ENCODE measurements at regions not wholly inside any gene's neighbourhood (a gene's known extent, or its start where the extent isn't known, plus 50 kb on each side); places are given as distances from the start of the nearest gene placed in this dataset.

- intact Hi-C loops (cut with micrococcal nuclease): no loop called here
- POLR2A ChIA-PET: no interaction called here
Measured at GRCh38 chr17:22654447-22654846, 962.1 kb downstream of the KCNJ18 start.

GRCh38 chr17:22669721-22670120, 977.4 kb downstream of the KCNJ18 start:
- ChIA-PET POLR2A (no interaction called here), CTCF (no interaction called here)
- H3K27ac Mint-ChIP-seq: no peak overlapping the region
- intact Hi-C loops (cut with micrococcal nuclease): no loop called here
- no peaks in the 10 kb centered on the region for H3K4me1 Mint-ChIP-seq (ENCODE audit: low read depth)
- ATAC-seq (no peak), DNase-seq (no peak)
- H3K27me3 Mint-ChIP-seq: no peaks in the 10 kb centered on the region
- TF ChIP-seq, protein P1, sequence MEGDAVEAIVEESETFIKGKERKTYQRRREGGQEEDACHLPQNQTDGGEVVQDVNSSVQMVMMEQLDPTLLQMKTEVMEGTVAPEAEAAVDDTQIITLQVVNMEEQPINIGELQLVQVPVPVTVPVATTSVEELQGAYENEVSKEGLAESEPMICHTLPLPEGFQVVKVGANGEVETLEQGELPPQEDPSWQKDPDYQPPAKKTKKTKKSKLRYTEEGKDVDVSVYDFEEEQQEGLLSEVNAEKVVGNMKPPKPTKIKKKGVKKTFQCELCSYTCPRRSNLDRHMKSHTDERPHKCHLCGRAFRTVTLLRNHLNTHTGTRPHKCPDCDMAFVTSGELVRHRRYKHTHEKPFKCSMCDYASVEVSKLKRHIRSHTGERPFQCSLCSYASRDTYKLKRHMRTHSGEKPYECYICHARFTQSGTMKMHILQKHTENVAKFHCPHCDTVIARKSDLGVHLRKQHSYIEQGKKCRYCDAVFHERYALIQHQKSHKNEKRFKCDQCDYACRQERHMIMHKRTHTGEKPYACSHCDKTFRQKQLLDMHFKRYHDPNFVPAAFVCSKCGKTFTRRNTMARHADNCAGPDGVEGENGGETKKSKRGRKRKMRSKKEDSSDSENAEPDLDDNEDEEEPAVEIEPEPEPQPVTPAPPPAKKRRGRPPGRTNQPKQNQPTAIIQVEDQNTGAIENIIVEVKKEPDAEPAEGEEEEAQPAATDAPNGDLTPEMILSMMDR (IDR thresholded peaks at IDR 0.05): no peak
- no peak overlapping the region for H3K4me3 Mint-ChIP-seq
- peaks cover 6% of the 10 kb centered on the region for H3K9me3 Mint-ChIP-seq
- no peaks in the 10 kb centered on the region for H3K36me3 Mint-ChIP-seq (ENCODE audit: low read depth)

More at GRCh38 chr17:22654447-22654846, 962.1 kb downstream of the KCNJ18 start:
- Mint-ChIP-seq H3K27me3 (no peaks in the 10 kb centered on the region), H3K36me3 (ENCODE audit: low read depth) (no peaks in the 10 kb centered on the region), H3K27ac (no peak overlapping the region), H3K9me3 (peaks cover 9% of the 10 kb centered on the region), H3K4me1 (ENCODE audit: low read depth) (no peaks in the 10 kb centered on the region), H3K4me3 (no peak overlapping the region)
- CTCF ChIA-PET: no interaction called here
- TF ChIP-seq, protein P1 (IDR thresholded peaks at IDR 0.05): no peak
- ATAC-seq: no peak
- no peak for DNase-seq

- H3K36me3 Mint-ChIP-seq (ENCODE audit: low read depth): no peaks in the 10 kb centered on the region
- TF ChIP-seq, protein P1 (IDR thresholded peaks at IDR 0.05): no peak
- H3K27me3 Mint-ChIP-seq: no peaks in the 10 kb centered on the region
- no peak overlapping the region for H3K27ac Mint-ChIP-seq
- DNase-seq (no peak), ATAC-seq (no peak)
- H3K9me3 Mint-ChIP-seq: peaks cover 6% of the 10 kb centered on the region
- CTCF ChIA-PET: no interaction called here
- POLR2A ChIA-PET: no interaction called here
- no peaks in the 10 kb centered on the region for H3K4me1 Mint-ChIP-seq (ENCODE audit: low read depth)
- intact Hi-C loops (cut with micrococcal nuclease): no loop called here
- H3K4me3 Mint-ChIP-seq: no peak overlapping the region
Measured at GRCh38 chr17:22671110-22671509, 978.8 kb downstream of the KCNJ18 start.

DNA sequence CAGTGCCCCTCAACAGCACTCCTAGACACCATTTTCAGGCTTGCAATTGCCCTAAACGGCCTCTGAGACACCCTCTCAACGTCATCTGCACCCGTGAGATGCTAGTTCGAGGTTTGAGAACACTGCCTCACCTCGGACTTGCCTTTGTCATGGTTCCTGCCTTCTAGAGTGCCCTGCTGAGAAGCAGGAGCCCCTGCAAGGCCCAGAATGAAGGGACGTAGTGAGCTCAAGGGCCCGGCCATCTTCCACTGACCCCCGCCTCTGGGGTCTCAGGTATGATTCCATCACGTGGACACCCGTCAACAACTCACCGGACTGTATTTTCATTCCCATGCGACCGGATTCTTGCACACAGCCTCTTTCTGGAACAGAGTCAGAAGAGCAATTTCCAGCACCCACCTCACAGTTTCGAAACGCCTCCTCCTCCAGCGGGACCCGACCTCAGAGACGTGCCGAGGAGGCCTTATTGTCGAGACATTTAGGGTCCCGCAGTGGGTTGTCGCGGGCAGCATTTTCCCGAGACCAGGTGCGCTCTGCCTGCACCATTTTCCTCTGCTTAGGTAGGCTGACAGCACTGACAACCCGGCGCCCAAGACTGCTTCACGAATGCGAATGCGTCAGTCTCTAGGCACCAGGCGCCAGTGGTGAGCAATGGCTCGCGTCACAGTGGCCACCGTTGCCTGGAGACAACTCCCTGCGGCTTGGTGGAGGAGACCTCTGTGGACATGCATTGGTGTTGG, 999.9 kb downstream of the KCNJ18 start:
- intact Hi-C loops (cut with micrococcal nuclease): no loop called here
- TF ChIP-seq, protein P1 (IDR thresholded peaks at IDR 0.05): no peak

DNA sequence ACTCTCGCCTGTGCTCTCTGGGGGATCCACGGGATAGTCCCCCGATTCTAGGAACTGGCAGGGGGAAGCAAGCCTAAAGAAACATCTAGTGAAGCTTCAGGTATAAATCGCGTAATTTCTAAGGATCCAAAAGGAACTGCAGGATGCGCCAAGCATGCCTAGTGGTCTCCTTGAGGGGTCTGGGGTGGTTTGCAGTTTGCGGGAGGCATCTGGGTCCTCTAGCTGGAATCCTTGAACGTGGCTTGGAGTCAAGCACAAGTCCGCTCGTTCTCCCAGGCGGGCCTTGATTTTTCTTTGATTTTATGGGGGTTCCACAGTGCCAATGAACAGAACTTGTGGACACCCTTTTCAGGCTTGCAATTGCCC, 1000.5 kb downstream of the KCNJ18 start:
- Mint-ChIP-seq H3K27me3 (no peaks in the 10 kb centered on the region), H3K27ac (no peak overlapping the region), H3K4me1 (ENCODE audit: low read depth) (no peaks in the 10 kb centered on the region), H3K4me3 (no peak overlapping the region), H3K36me3 (ENCODE audit: low read depth) (no peaks in the 10 kb centered on the region), H3K9me3 (peaks cover 17% of the 10 kb centered on the region)
- intact Hi-C loops (cut with micrococcal nuclease): no loop called here
- ChIA-PET POLR2A (no interaction called here), CTCF (no interaction called here)
- DNase-seq (no peak), ATAC-seq (no peak)
- TF ChIP-seq, protein P1 (IDR thresholded peaks at IDR 0.05): no peak

More for the DNA sequence above, 999.9 kb downstream of the KCNJ18 start:
- ChIA-PET CTCF (no interaction called here), POLR2A (no interaction called here)
- no peaks in the 10 kb centered on the region for H3K4me1 Mint-ChIP-seq (ENCODE audit: low read depth)
- H3K9me3 Mint-ChIP-seq: peaks cover 16% of the 10 kb centered on the region
- no peak for ATAC-seq
- no peak overlapping the region for H3K27ac Mint-ChIP-seq
- no peak for DNase-seq
- no peaks in the 10 kb centered on the region for H3K27me3 Mint-ChIP-seq
- no peak overlapping the region for H3K4me3 Mint-ChIP-seq
- no peaks in the 10 kb centered on the region for H3K36me3 Mint-ChIP-seq (ENCODE audit: low read depth)
